HG03066 (cell line): ENCODE measurements at regions not wholly inside any gene's neighbourhood (a gene's known extent, or its start where the extent isn't known, plus 50 kb on each side); places are given as distances from the start of the nearest gene placed in this dataset.
"Not testable (repeated sequence)": the region's sequence is repeated elsewhere in the genome, so short reads cannot be mapped to it uniquely, and the experiment has no call there.

Source experiments
- ATAC-seq: cut with Tn5 transposase; IDR thresholded peaks from one replicate; pipeline ENCODE4 v1.9.1; 2021; ENCODE audit warnings: low read depth; ENCODE audit not compliant: unreplicated experiment

GRCh38 chrY:20891440-20892160 lies 135.7 kb downstream of the RPS4Y2 start:
- peak; percentile 85 for ATAC-seq

- not testable (repeated sequence) for ATAC-seq
These were observed 169.6 kb downstream of the RPS4Y2 start for GRCh38 chrY:20925350-20926091.

- ATAC-seq = no peak
These were observed 173.9 kb downstream of the RPS4Y2 start for GRCh38 chrY:20929691-20930342.

GRCh38 chrY:20936709-20937251 lies 180.9 kb downstream of the RPS4Y2 start:
- not testable (repeated sequence) for ATAC-seq

- no peak for ATAC-seq
These were observed 205.6 kb downstream of the RPS4Y2 start for GRCh38 chrY:20961512-20961911.

- ATAC-seq = no peak
These were observed 211.9 kb downstream of the RPS4Y2 start for GRCh38 chrY:20967828-20968227.

GRCh38 chrY:20968237-20968636 lies 212.3 kb downstream of the RPS4Y2 start:
- no peak for ATAC-seq

GRCh38 chrY:20971371-20971770 lies 215.5 kb downstream of the RPS4Y2 start:
- no peak for ATAC-seq

- ATAC-seq = no peak
These were observed 230.1 kb downstream of the RPS4Y2 start for GRCh38 chrY:20986037-20986436.

GRCh38 chrY:20990123-20990522 lies 234.2 kb downstream of the RPS4Y2 start:
- no peak for ATAC-seq

GRCh38 chrY:20990869-20991548 lies 235.1 kb downstream of the RPS4Y2 start:
- peak; percentile 99 for ATAC-seq

- no peak for ATAC-seq
These were observed 241.4 kb downstream of the RPS4Y2 start for GRCh38 chrY:20997355-20997754.

GRCh38 chrY:20998016-20998415 lies 242.1 kb downstream of the RPS4Y2 start:
- ATAC-seq = no peak

GRCh38 chrY:20998483-20998882 lies 242.6 kb downstream of the RPS4Y2 start:
- ATAC-seq = no peak

- ATAC-seq = no peak
These were observed 245.2 kb downstream of the RPS4Y2 start for GRCh38 chrY:21001102-21001501.

GRCh38 chrY:21003059-21003458 lies 247.2 kb downstream of the RPS4Y2 start:
- ATAC-seq = no peak

- no peak for ATAC-seq
These were observed 249.6 kb downstream of the RPS4Y2 start for GRCh38 chrY:21005531-21005930.

- no peak for ATAC-seq
These were observed 265.9 kb downstream of the RPS4Y2 start for GRCh38 chrY:21021811-21022210.

- ATAC-seq = no peak
These were observed 266.6 kb downstream of the RPS4Y2 start for GRCh38 chrY:21022326-21023044.

- ATAC-seq = no peak
These were observed 268.0 kb downstream of the RPS4Y2 start for GRCh38 chrY:21023906-21024305.
